ENCODE measurements at regions not wholly inside any gene's neighbourhood (a gene's known extent, or its start where the extent isn't known, plus 50 kb on each side); places are given as distances from the start of the nearest gene placed in this dataset.

DNA sequence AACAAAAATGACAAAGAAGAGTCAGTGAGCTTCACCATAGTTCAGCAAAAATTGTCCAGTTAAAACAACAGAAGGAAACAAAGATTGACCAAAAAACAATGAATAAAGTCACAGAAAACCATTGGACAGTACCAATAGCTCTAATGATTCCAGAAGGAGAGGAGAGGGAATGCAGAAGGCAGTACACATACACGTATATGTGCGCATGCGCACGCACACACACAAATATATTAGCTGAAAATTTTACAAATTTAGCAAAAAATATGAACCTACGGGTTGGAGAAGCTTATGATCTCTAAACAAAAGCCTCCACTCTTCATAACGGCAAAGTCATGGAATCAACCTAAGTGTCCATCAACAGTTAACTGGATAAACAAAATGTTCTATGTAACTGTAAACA lies 120.3 kb upstream of the MON1B start:
- no peak for DNase-seq

DNA sequence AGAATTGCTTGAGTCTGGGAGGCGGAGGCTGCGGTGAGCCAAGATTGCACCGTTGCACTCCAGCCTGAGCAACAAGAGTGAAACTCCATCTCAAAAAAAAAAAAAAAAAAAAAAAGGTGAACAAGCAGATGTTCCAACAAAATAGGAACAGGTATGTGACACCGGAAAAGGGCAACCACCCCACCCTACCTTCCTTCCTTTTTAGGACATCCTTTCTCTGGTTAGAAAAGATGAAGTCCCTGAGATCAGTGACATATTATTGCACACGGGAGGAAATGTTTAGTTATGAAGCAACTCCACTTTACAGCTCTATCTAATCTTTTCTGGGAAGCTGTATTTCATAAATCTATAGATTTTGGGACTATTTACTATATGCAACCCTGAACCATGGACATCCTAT lies 114.2 kb upstream of the MON1B start:
- no peak for DNase-seq

DNA sequence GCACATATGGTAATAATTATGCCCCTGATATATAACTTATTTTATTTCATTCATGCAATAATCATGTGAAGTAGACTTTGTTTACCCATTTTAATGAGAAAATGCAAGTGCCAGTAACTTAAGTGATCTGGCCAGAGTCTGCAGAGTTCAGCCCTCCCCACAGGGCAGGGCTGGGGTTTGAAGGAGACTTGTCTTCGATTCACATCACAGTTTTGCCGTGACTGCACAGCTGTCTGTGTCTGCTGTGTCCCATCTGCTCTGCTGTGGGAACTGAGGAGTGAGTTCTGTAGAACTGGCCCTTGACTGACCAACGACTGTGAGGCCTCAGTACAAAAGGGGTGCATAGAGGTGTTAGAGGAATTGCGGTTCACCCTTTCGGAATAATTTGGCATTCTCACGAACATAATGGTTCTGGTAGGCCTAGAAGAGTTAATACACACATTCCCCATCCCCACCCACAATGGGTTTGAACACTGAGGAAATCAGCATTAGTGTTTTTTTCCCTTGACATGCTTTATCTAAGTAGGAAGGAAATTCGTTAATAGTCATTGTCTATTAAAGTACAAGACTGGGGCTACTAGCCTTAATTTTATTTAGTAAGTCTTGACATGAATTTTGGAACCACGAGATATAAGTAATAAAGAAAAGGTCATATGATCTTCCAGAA lies 113.6 kb upstream of the MON1B start:
- no peak for DNase-seq

DNA sequence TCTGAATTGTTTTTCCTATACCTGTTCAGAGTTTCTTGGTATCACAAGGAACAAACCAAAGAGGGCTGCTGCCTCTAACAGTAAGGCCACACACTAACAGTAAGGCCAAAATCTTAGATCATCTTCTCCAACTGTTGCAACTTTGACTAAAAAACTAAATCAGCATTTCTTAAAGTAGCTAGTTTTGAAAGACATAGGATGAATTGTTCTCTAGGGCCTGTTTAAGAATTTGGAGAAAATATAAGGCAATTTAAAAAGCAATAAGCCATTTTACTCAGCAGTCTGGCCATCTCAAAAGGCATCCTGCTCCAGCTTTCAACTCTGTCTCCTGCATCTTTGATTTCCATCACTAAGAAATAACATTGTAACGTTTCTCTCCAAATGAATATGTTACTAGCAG lies 105.0 kb upstream of the MON1B start:
- DNase-seq: no peak

DNA sequence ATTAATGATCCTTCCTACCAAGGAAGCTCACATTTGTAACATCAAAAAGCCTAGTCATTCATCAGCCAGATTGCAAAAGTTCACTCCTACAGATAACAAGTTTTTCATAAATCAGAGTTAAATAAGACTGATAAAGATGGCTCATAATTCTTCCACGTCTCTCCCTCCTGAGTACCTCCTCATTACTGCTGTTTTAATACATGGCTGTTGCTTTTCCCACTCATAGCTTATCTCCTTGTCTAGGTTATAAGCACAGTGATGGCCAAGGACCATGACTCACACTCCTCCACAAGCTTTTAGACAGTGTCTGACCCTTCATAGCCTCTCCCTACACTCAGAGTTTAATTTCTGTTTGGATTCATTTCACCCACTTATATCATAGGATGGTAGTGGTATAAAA lies 100.9 kb upstream of the MON1B start:
- no peak for DNase-seq

DNA sequence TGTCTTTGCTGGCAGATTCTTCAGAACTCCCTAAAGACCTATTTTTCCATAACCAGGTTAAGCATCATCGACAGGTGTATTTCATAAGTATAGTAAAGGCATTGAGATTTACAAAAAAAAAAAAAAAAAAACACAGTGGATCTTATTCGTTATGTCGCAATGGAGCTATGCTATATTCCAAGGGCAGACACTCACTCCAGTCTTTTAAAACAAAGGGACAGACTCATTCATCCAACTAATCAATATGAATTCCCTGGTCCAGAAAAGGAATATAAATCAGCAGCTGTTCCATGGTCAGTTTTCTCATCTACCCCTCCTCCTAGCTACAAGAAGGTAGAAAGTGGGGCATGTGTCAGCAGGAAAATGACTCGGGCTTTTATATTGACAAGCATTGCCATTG lies 97.7 kb upstream of the MON1B start:
- DNase-seq: no peak

DNA sequence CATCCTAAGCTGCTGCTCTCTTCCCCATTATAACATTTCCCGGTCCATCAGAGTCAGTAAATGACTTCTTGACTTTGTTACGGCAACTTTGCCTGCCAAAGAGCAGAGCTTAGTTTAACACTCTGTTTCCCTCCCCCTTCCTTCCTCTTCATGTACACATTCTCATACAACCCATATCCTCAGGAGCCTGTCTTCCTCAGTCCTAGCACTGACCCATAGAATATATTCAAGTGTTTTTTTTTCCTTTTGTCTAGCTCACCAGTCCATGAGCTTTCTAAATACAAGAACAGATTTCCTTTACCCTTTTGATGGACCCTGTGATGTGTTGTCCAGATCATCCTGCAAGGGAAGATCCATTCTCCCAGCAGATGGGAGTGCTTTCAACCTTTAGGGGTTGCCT lies 97.0 kb upstream of the MON1B start:
- DNase-seq: no peak

DNA sequence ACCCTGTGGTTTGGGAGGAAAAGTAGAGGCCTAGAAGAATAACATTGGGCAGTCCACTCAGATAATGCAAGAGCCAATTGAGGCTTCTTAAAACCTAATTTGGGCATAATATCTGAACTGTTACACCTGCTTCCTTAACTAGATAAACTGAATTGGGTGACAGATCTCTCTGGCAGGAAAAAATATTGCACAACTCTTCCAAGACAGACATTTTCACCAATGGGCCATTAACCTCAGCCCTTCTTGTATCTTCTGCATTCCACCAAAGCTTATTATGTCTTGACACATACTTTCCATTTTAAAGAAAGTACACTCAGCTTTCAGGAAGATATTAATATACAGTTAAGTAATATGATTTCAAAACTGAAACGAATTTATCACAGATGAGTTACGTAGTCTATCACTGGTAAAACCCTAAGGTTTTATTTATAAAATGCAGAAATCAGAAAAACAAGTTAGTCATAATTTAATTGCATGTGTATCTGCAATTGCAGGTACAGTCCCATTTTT lies 79.9 kb upstream of the MON1B start:
- peak; percentile 67 for DNase-seq

DNA sequence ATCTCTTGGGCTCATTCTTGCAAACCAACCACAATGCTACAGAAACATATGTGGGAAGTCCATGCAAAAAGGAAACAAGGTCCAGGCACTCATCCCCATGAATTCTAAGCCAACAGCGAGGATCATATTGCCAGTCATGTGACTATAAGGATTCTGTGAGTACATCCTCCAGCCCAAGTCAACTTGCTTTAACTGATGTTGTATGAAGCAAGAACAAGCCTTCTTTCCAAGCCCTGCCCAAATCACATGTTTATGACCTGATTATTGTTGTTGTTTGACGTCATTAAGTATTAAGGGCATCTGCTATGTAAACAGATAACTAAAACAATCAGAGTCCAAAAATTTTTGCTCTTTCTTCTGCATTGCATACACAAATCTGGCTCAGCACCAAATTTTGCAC lies 78.2 kb upstream of the MON1B start:
- DNase-seq: no peak

DNA sequence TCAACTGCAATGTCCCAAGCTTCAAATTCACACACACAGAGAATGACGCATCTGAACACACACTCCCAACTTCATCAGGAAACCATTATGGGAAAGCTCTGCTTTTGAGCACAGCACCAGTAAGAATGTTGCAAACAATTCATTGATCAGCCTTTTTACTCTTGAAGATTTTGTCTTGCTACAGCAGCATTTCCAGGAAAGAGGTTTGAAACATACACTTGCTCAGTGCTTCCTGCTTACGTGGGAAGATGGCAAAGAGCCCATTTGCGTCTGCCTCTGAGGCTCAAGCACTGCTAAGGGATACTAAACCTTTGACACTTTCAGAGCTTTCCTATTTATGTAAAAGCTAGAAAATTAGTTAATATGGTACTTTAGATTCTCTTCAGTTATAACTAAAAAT lies 77.2 kb upstream of the MON1B start:
- peak; percentile 24 for DNase-seq

DNA sequence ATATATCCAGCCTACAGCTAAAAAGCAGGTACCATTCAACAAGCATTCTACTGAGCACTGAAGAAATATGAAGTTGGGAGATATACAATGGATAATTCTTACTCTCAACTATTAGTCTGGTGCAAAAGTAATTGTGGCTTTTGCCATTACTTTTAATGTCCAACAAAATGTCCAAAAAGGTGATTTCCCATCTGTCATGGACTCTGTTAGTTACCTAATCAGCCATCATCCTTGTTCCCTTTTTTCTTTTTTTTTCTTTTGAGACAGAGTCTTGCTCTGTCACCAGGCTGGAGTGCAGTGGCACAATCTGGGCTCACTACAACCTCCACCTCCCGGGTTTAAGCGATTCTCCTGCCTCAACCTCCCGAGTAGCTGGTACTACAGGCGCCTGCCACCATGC lies 76.6 kb upstream of the MON1B start:
- DNase-seq: peak; percentile 67

DNA sequence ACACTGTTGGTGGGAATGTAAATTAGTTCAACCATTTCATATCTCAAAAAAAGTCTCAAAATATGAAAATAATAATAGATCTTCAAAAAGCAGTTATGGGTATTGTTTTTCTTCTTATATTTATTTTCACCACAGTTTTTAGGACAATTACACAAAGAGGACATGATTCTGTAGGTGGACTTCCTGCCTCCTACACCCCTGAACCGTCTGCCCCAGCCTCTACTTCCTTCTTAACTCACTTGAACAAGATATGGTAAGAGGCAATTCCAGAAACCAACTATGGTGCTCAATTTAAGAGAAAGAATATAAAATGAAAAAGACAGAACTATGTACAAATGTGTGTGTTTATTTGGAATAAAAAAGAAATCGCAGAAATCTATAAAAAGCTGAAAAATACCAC lies 74.1 kb upstream of the MON1B start:
- DNase-seq: peak; percentile 43

DNA sequence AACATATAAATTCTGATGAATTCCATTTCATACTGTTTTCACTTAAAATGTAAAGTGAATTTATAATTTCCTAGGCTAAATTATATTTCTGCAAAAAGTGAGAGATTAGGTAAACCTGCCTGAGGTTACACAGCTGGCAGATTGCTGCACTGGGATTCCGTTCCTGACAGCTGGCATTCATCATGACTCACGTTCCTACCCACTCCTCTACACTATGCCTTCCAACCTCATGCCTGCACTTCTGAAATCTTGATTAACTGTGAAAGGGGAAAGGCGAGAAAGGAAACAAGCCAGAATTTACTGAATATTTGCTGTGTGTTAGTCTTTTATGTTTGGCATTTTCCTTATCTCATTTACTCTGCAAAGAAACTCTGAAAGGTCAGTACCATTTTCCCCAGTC lies 73.3 kb upstream of the MON1B start:
- peak; percentile 1 for DNase-seq

DNA sequence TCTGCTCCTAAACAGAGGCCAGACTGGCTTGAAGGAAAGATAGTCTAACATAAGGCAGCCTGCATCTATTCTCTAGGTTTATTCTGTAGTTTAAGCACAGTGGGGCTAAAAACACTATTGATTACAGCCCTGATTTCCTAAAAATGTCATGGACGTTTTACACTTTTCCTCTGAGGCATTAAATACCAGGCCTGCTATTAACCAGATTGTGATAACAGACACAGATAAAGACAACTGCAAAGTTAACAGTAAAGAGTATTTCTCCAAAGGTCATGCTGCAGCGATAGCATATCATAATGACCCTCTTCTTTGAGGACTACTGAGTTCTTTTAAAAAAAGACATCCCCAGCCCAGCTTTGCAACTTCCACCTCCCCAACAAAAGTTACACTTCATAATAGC lies 59.6 kb upstream of the MON1B start:
- no peak for DNase-seq

DNA sequence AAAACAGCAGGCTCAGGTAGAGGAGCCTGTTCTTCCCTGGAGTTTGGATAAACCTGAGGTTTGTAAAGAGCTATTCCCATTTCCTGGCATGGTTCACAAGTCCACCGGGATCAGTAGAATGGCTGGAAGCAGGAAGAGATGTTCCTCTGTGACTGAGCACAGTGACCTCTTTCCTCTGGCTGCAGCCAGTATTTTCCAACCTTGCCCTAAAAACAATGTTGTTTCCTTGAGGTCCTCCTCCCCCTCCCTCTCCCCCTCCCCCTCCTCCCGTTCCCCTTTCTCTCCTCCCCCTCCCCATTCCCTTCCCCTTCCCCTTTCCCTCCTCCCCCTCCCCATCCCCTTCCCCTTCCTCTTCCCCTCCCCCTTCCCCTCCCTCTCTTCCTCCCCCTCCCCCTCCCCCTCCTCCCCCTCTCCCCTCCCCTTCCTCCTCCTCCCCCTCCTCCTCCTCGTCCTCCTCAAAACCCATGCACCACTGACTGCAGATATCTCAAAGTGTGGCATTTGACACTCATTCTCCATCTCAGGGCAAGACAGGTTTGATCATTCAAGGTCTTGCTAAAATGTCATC lies 58.9 kb upstream of the MON1B start:
- no peak for DNase-seq

DNA sequence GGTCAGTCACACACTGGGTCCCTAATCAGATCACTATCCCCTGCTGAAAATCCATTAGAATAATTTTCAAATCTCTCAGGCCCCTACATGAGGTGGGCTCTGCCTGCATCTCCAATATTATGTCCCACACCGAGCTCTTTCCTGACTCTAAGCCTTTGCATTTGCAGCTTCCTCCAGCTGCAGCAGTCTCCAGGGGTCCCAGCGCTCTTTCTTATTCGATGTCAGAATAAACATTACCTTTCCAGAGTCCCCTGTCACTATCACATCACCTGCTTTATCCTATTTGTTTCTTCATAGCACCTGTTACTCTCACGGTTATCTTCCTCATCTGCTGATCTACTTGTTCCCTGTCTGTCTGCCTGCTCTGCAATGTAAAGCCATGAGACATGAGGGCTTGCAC lies 57.3 kb upstream of the MON1B start:
- DNase-seq: no peak

DNA sequence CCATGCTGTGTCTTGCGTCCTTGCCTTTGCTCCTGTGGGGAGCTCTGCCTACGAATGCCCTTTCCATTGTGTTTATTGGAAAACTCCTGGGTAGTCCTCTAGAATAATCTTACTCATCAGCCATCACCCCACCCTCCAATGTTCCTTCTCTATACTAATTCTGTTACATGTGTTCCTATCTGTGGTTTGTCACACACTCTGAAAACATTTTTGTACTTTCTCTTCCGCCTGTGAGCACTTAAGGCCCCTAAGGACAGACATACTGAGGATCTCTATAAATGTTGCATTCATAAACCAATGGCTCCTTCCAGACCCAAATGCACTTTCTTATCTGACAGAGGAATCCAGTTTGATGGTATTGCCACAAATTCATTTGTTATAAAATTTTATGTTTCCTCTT lies 53.9 kb upstream of the MON1B start:
- no peak for DNase-seq

Measured in inflammatory macrophage treated with lipopolysaccharide for 4 hours (primary cell).